Right renal cortex interstitium (tissue), 3 donors: ENCODE measurements at regions not wholly inside any gene's neighbourhood (a gene's known extent, or its start where the extent isn't known, plus 50 kb on each side); places are given as distances from the start of the nearest gene placed in this dataset.
A peak's percentile ranks its signal among the peaks of the same experiment; 100 is the strongest.

ENCODE experiments used
- DNase-seq, 3 donors: peaks; one replicate each; pipeline ENCODE4 v3.0.0-alpha.2; 2013; ENCODE audit warnings: low read depth in 3 of 3, low spot score in 2 of 3

DNA sequence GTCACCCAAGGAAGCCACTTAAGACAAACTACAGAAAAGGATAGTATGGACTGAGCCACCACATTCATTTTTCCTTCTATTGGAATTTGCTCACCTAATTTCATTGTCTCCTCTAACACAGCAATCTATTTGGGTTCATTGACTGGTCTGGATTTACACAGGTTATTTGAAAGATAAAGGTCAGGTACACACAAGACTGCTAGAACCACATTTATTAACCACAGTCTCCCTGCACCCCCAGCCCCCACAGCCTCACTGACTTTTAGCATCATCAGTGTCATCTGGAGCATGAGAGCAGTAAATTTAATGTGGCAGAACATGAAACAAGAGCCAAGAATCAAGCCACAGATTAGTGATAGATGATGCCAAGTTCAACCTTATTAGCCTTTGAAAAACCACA lies 226.9 kb upstream of the GYPC start:
- DNase-seq: peak in 1 of 3 donors; percentile 4

DNA sequence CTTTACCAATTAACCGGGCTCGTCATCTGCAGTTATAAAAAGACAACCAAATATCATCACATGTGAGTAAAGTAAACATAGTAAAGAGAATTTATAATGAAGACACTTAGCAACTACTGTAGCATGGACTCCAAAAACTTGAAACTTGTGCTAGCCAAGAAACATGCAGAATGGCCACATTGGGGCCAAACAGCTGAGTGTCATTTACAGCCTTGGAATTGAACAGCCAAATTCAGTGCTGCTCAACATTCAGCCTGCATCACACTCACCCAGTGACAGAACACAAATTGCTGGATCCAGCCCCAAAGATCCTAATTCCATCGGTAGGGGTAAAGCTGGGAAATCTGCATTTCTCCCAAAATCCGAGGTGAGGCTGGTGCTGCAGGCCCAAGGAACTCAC lies 224.8 kb upstream of the GYPC start:
- DNase-seq: no peak

DNA sequence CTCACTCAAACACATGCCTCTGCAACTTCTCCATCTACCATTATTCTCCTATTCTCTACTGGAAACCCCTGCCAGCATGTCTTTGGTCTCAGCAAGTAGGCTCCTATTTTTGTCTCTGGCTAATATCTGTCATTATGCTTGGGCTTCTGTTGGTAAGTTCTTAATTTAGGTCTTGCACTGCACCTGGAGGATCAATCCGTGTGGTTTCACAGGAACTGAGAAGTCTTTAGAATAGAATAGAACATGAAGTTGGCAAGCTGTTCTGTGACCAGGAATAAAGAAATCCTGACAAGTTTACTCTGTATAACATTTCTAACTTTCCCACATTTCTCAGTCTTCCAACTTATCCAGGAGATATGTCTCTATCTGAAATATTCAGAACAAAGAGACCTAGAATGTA lies 219.5 kb upstream of the GYPC start:
- no peak for DNase-seq

DNA sequence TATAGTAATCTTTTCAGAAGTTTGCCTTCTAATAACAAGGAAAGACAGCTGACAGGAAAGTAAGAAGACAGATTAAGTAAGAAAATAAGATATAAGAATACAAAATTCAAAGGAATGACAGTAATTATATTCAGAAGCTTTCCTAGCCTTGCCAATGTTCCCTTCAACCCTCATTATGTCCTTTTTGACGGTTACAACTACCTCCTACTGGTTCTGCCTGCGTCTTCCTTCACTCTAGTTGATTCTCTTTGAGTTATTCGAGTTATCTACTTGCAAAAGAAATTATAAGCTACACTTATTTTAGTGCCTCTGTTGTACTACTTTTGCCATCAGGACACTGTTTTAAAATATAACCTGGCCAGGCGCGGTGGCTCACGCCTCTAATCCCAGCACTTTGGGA lies 218.9 kb upstream of the GYPC start:
- no peak for DNase-seq

DNA sequence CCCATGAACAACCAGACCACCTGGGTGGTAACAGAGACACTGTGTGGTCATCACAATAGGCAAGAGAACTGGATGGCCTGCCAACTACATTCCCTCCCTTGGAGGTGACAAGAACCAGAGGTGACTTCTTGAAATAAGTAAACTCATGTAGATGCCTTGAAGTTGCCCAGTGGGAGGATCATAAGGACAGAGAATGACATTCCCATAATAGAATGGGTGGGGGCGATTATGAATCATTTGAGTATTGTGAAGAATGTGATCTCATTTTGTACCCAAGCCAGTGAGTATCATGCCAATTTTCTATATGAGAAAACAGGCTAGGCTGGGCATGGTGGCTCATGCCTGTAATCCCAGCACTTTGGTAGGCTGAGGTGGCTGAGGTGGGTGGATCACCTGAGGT lies 211.4 kb upstream of the GYPC start:
- no peak for DNase-seq

DNA sequence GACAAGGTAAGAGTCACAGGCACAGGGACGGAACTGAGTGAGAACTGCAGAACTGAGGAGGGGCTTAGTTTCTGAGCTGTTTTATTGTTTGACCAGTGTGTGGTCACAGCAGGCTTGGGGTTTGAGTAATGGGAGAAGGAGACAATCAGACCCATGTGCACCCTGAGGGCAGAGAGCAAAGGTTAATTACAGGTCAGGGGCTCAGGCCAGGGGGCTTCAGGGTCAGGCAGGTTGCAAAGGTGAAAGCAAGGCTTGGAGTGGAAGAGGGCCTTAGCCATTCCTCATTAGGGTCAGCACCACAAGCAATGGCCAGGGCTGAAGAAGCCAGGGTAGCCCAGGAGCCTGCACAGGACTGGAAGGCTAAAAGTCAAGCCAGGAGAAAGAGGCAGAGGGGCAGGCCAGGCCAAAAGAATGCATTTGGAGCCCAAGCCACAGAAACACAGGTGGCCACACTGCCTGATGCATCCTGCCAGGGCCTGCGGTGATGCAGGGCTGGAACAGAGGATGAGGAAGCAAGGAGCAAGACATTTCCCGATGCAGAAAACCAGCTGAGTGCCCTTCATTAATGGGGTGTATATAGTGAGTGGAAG lies 209.8 kb upstream of the GYPC start:
- no peak for DNase-seq

DNA sequence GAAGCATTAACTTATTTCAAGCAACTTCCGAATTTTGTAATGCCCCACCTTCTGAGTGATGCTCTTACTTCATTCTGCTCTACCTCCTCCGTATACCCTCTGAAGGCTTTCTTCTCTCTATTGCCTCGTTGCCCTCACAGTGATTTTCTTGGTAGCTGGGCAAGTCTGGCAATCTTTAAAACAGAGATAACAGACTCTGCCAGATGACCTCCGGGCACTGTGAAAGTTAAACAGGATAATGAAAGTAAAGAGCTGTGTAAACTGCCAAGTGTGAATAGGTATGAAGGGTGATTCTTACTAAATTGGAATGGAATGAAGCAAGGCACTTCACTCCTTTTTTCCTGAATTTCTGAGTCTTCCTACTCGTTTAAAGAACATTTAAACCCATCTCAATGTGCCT lies 207.3 kb upstream of the GYPC start:
- DNase-seq: no peak

DNA sequence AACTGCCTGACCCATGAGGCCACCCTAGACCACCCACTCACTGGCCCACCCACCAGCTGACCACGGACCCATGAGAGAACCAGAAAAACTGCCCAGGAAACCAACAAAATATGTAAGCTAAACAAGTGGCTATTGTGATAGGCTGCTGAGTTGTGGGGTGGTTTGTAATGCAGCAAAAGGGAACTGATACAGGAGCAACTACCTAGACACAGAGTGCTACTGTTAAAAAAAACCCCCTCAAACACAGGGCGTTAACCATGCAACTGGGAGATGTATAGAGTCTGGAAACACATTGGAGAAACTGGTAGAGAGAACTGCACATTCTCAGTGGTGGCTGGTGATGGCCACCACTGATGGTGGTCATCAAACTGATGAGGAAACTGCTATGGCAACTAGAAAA lies 206.3 kb upstream of the GYPC start:
- DNase-seq: no peak

DNA sequence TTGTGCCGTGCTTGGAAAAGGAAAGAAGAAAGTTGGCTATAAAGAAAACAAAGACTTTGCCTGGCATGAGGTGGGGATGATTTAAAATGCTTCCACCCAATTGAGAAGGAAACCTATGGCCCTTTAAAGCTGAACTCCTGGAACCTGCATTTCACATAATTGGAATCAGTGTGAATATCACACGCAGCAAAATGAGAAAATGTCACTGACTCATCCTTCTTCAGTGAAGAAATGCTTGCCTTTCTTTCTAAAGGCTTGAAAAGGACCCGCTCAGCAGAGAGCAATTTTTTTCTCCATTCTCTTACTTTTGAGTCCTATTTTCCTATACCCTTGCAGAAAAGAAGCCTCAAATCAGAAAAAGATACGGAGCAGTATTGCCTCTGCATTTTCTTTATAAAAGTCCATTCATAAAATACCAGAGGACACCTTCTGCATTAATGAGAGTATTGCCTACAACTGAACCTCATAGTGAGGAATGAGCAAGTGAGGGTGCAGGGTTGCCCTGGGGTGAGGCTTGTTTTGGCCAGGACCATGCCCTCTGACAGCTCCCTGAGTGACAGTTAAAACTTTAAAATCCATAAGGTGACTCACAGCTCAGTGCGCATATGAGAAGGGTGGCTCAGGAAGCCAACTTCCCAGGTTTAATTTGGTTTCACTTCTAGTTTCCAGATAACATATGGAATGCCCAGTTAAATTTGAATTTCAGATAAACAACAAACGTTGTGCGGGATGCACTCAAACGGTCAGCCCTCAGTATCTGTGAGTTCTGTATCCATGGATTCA lies 191.9 kb upstream of the GYPC start:
- no peak for DNase-seq

DNA sequence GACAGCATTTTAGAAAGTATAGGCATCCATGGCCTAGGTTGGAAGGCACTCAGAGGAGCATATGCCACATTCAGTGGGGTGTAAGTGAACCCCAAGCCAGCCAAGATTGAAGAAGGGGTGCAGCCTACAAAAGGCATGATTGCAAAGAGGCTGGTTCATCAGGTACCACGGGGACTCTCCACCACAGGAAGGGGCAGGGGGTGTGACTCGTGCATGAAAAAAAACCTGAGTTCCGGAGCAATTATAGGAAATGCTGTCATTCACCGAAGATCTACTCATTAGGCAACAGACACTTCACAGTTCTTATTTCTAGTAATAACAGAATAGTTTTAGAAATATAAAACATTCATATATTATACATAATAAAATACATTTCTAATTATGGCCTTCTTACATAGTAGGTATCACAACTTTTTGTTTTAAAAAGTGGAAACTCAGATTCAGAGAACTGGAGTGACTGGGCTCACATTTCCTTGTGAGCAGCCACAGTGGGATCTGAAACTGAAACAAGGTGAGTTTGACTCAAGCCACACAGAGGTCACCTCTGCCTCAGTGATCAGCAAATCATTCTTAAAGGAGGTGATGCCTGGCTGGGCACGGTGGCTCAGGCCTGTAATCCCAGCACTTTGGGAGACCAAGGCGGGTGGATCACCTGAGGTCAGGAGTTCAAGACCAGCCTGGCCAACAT lies 188.4 kb upstream of the GYPC start:
- no peak for DNase-seq

DNA sequence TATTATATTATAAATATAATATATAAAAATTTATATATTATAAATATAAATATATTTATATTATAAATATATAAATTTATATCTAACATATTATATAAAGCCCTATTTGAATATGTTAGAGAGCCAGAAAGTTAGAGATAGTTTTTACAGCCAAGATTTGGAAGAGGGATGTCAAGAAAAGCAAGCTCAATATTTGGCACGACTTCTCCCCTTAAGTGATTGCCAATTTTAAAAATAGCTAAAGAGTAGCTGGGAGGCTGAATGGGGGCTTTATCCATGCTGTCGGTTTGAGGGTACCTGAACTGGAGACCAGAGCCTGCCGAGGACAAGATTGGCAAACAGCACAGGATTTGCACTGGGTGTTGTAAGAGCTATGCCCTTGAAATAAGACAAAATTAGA lies 180.9 kb upstream of the GYPC start:
- DNase-seq: no peak

DNA sequence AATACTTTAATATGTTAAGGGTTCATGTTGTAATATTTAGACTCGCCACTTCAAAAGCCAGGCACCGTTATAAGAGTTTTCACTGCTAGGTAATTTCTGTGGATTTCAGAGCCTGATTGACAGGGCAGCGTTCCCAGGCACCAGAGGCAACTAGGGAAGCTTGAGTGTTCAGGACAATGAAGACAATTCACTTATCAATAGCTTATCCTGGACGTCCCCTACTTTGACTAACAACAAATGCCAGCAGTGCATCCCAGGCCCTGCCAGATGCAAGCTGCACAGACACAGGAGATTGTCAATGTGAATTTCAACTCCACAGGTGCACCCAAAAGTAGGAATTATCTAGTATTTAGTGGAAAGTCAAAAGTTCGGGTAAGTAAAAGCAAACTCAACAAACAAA lies 179.3 kb upstream of the GYPC start:
- DNase-seq: no peak

DNA sequence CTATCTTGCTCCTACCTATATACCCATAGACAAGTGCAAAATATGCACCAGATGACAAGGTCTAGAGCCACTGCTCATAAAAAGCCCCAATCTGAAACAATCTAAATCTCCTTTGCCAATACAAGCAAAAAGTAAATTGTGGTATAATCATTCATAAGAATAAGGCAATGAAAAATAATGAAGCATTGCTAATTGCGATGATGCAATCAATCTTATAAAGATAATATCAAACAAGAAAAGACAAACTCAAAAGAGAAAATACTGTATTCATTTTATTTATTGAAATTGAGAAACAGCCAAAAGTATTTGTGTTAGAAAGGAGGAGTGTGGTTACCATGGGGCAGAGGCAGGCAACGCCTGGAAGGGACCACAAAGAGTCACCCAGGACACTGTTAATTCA lies 175.9 kb upstream of the GYPC start:
- DNase-seq: no peak

DNA sequence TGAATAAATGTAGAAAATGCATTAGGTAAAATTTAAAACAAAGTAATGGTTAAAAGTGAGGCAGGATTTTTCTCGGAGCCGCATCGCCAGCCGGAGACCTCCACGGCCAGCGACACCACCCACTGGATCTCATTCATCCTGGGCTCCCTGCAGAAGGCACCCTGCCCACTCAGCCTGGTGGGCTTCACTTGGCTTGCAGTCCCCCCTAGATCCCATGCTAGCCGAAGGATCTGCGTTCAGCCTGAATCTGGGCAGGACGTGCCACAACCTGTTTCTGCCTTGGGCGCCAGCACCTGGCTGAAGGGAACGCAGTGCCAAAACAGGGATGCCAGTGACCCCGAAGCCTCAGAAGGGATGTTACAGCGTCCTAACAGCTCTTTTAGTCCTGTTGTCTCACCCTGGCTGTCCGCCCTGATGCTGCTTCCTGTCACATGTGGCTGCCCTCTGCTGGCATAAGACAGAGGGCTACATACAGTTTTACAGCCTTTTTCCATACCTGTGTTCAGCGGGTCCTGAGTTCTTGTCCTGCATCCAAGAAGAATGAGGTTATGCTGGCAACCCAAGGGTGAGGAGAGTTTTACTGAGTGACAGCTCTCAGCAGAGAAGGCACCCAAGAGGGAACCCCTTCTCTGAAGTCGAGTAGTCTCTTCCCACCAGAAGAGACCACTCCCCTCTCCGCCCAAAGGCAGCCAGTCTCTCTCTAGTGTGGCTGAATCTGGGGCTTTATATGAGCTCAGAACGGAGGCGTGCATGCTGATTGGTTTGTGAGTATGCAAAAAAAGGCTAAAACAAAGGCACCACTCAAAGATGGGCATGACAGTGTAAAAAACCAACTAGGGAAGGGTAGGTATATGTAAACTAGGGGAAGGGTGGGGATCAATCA lies 173.1 kb upstream of the GYPC start:
- DNase-seq: no peak

DNA sequence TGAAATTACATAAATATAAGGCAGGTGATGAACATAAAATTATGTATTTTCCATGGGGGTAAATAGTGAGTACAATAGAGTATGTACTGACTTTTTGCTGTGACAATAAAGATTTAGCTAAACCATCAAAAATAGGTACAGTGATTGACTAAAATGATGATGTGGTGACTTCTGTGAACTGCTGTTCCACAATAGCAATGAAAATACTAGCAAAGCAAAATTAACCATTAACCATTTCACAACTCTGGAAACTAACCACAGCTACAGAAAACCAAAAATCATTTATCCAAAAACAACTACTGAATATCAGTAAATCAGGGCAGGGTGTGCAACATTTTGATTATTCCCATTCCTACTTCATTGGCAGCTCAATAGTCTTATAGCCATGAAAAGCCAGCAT lies 161.4 kb upstream of the GYPC start:
- DNase-seq: no peak

DNA sequence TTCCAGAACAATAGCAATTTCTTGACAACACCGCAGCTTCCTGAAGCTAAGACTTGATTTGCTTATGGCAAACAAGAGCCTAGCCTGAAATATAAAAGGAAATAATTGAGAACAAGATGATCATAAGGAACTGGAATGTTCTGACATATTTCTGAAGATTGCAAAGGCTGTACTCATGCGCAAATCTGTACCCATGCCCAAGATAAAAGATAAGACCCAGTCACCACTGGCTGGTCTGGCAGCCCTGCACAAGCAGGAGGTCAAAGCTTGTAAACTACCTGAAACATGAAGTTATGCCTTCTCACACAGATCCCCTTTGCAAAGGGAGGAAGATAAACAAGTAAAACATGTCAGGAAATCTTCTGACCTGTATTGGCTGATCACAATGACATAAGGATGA lies 160.8 kb upstream of the GYPC start:
- no peak for DNase-seq

DNA sequence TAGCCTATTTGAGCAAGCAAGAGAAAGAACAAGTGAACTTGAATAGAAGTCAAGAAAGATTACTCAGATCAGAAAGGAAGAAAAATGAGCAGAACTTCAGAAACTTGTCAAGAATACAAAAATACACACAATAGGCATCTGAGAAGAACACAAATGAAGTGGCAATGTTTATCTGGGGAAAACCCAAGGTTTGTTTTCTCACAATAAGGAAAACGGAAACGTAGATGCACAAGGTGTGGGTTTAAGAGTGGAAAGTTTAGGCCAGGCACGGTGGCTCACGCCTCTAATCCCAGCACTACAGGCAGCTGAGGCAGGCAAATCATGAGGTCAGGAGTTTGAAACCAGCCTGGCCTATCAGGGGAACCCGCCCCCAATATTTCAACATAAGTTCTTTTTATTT lies 159.5 kb upstream of the GYPC start:
- no peak for DNase-seq

DNA sequence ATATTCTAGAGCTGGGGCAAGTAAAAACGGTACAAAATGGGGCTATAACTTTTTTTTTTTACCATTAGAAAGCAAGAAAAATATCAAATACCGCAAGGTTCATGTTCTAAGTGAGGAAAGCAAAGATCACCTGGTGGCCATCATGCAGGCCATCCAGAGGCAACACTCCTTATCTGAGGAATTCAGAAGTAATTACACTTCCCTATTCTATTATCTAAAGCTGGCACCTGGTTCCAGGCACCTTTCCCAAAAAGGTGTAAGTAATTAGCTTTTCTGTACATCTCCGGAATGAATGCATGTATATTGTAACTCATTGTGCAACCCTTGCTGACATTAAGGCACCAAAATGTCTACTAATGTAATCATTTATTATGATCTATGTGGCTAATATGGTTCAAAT lies 152.5 kb upstream of the GYPC start:
- no peak for DNase-seq

DNA sequence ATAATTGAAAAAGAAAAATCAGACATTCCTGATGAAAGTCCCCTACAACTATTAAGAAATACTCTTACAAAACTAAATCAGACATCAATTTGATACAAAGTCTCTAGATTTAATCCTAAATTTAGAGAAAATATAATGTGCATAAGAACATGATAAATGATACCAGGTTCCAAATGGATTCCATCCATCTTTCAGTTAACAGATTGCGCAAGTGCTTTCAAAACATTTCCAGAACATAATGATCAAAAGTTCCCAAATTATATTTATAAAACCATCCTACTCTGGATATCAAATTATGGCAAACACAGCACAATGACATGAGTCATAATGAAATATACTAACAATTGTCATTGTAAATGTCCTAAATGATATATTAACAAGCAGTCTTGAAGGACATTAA lies 151.0 kb upstream of the GYPC start:
- no peak for DNase-seq

DNA sequence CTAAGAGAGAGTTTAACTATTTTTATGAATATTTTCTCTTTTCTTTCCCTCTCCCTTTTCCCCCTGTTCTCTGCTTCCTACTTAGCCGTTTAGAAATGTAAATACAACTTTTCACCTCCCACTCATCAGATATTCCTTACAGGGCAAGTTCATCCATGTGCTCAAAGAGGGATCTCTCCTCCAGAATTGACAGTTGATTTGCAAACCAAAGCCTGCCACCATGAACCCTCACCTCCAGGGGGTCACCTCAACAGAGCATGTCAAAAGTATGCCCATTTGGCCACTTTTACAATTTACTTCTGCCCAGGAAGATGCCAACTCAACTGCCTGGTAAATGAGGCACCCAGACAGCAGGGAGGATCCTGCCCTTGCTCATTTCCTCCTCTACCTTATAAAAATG lies 149.2 kb upstream of the GYPC start:
- DNase-seq: no peak

DNA sequence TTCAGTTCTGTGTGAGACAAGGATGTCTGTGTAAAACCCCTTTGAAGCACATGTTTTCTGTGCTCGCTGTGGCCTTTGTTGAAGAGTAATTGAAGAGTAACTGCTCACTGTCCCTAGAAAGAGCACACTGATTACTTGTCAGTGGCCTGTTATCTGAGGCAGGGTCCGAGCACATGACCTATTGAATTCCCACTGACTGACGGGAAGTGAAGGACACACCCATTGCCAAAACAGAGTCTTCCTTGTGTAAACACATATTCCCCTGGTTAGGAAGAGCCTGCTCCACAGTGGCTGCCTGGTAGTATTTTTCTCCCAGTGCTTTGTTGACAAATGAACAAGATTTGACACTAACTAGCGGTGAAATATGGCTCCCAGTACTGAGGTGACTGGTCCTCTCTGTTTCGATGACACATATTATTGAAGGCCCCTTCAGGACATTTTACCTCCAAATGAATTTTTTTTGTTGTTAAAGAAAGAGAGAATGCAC lies 148.5 kb upstream of the GYPC start:
- DNase-seq: no peak
